H1 (cell line): ENCODE measurements at regions not wholly inside any gene's neighbourhood (a gene's known extent, or its start where the extent isn't known, plus 50 kb on each side); places are given as distances from the start of the nearest gene placed in this dataset.

Source experiments
- CTCF ChIA-PET: fragments of 300-600 bp; sonication (Branson Sonifier 250); formaldehyde crosslinking; loops from one replicate; lab custom pipeline; 2021; ENCODE audit not compliant: partially characterized antibody; lab: Charles Lee
- POLR2A ChIA-PET: fragments of 300-600 bp; sonication (Branson Sonifier 250); formaldehyde crosslinking; loops from one replicate; lab custom pipeline; 2021; ENCODE audit warnings: inconsistent platforms; ENCODE audit not compliant: partially characterized antibody; lab: Charles Lee
- DNase-seq, 2 experiments: peaks; one replicate each; pipeline versions ENCODE4 v3.0.0 to v3.0.0-alpha.2; 2010 to 2022; ENCODE audit warnings: low spot score in 2 of 2, low read depth in 1 of 2, mixed read lengths in 1 of 2
- FAIRE-seq: peaks from 2 replicates; lab custom pipeline; 2011; peaks lifted over from hg19 to GRCh38; lab: Jason Lieb, UNC
- H2AFZ ChIP-seq: 2 replicates; pipeline ENCODE4 v1.8.1; 2012; ENCODE audit warnings: low read length, inconsistent platforms
- H2AK5ac ChIP-seq: 2 replicates; pipeline ENCODE4 v1.6.1; 2013; ENCODE audit warnings: low read depth, low read length
- H2BK120ac ChIP-seq: replicated peaks from 2 replicates; pipeline ENCODE3; 2013; ENCODE audit warnings: low read depth, low read length, inconsistent platforms
- H2BK12ac ChIP-seq: 2 replicates; pipeline ENCODE4 v1.6.1; 2013; ENCODE audit warnings: low read depth, low read length
- H2BK15ac ChIP-seq: 2 replicates; pipeline ENCODE4 v1.6.1; 2013; ENCODE audit warnings: low read length
- H2BK20ac ChIP-seq: 2 replicates; pipeline ENCODE4 v1.6.1; 2013; ENCODE audit warnings: low read length
- H2BK5ac ChIP-seq: 2 replicates; pipeline ENCODE4 v1.6.1; 2013; ENCODE audit warnings: low read depth, low read length
- H3K14ac ChIP-seq: 2 replicates; pipeline ENCODE4 v1.6.1; 2013; ENCODE audit warnings: inconsistent platforms; ENCODE audit not compliant: insufficient read length
- H3K18ac ChIP-seq: 2 replicates; pipeline ENCODE4 v1.6.1; 2013; ENCODE audit warnings: low read length; ENCODE audit errors: extremely low read depth
- H3K23ac ChIP-seq: 2 replicates; pipeline ENCODE4 v1.6.1; 2013; ENCODE audit warnings: inconsistent platforms; ENCODE audit not compliant: insufficient read length
- H3K23me2 ChIP-seq: 2 replicates; pipeline ENCODE4 v1.6.1; 2013; ENCODE audit warnings: low read depth, low read length
- H3K27ac ChIP-seq: 2 replicates; pipeline ENCODE4 v1.6.1; 2011; ENCODE audit warnings: low read depth, low read length, inconsistent platforms
- H3K27me3 ChIP-seq, 4 experiments: replicated peaks in 1 of 4; 1 replicate in 1 of 4; 2 replicates in 3 of 4; pipeline versions ENCODE4 v1.6.1 to v1.8.1; 2011 to 2013; ENCODE audit warnings: low read length in 3 of 4, mild to moderate bottlenecking in 3 of 4, inconsistent platforms in 2 of 4, mixed read lengths in 2 of 4, moderate library complexity in 1 of 4; ENCODE audit not compliant: control insufficient read depth in 3 of 4, insufficient read depth in 3 of 4; ENCODE audit errors: extremely low read depth in 1 of 4
- H3K36me3 ChIP-seq, 4 experiments: 2 replicates each; pipeline versions ENCODE4 v1.6.1 to v1.8.1; 2011 to 2013; ENCODE audit warnings: mild to moderate bottlenecking in 4 of 4, low read length in 3 of 4, moderate library complexity in 2 of 4, control low read depth in 1 of 4, inconsistent platforms in 1 of 4; ENCODE audit not compliant: insufficient read depth in 4 of 4, control insufficient read depth in 2 of 4
- H3K4ac ChIP-seq: replicated peaks from 2 replicates; pipeline ENCODE3; 2013; ENCODE audit warnings: low read length, low read depth, mixed read lengths, inconsistent platforms; ENCODE audit not compliant: insufficient read length
- H3K4me1 ChIP-seq, 4 experiments: replicated peaks in 1 of 4; 1 replicate in 1 of 4; 2 replicates in 3 of 4; pipeline versions ENCODE4 v1.6.1 to v1.8.1; 2011 to 2013; ENCODE audit warnings: low read length in 3 of 4, inconsistent platforms in 2 of 4, mixed read lengths in 1 of 4; ENCODE audit not compliant: insufficient read depth in 4 of 4, control insufficient read depth in 3 of 4
- H3K4me2 ChIP-seq, 2 experiments: 2 replicates each; pipeline versions ENCODE4 v1.6.1 to v1.8.1; 2011 to 2013; ENCODE audit warnings: low read depth in 2 of 2, low read length in 2 of 2, control low read depth in 1 of 2, inconsistent platforms in 1 of 2, mild to moderate bottlenecking in 1 of 2; ENCODE audit not compliant: insufficient read depth in 1 of 2
- H3K4me3 ChIP-seq, 4 experiments: fragments of 200-600, 300-600 bp in 1 of 4; sonication (generic), shearing (Covaris generic), sonication (Bioruptor Twin) in 1 of 4; 2 replicates each; pipeline versions ENCODE4 v1.5.1 to v1.8.1; 2011 to 2016; ENCODE audit warnings: low read length in 4 of 4, low read depth in 3 of 4, control low read depth in 2 of 4, inconsistent platforms in 2 of 4, mild to moderate bottlenecking in 2 of 4, mixed read lengths in 1 of 4, moderate library complexity in 1 of 4; ENCODE audit not compliant: insufficient read depth in 2 of 4; ENCODE audit errors: extremely low read depth in 1 of 4
- H3K56ac ChIP-seq: replicated peaks from 2 replicates; pipeline ENCODE3; 2013; ENCODE audit warnings: low read depth, mild to moderate bottlenecking, mixed read lengths, low read length, inconsistent platforms; ENCODE audit not compliant: insufficient read length
- H3K79me1 ChIP-seq: 2 replicates; pipeline ENCODE4 v1.6.1; 2013; ENCODE audit warnings: low read depth, low read length, control low read depth
- H3K79me2 ChIP-seq, 2 experiments: 2 replicates each; pipeline versions ENCODE4 v1.6.1 to v1.8.1; 2012 to 2013; ENCODE audit warnings: low read length in 2 of 2, mild to moderate bottlenecking in 2 of 2, inconsistent platforms in 1 of 2; ENCODE audit not compliant: insufficient read depth in 2 of 2, control insufficient read depth in 1 of 2
- H3K9ac ChIP-seq, 4 experiments: replicated peaks in 1 of 4; 1 replicate in 1 of 4; 2 replicates in 3 of 4; pipeline versions ENCODE4 v1.6.1 to v1.8.1; 2011 to 2013; ENCODE audit warnings: low read depth in 3 of 4, low read length in 3 of 4, control low read depth in 2 of 4, mild to moderate bottlenecking in 2 of 4, moderate library complexity in 2 of 4, inconsistent platforms in 1 of 4; ENCODE audit errors: extremely low read depth in 1 of 4
- H3K9me3 ChIP-seq, 2 experiments: 2 replicates each; pipeline versions ENCODE4 v1.6.1 to v1.8.1; 2012 to 2013; ENCODE audit warnings: mild to moderate bottlenecking in 2 of 2, moderate library complexity in 2 of 2, control low read depth in 1 of 2, inconsistent platforms in 1 of 2, low read depth in 1 of 2, low read length in 1 of 2, mixed read lengths in 1 of 2; ENCODE audit not compliant: insufficient read depth in 2 of 2
- H4K20me1 ChIP-seq, 2 experiments: replicated peaks in 1 of 2; 2 replicates each; pipeline versions ENCODE3 to v1.8.1; 2011 to 2013; ENCODE audit warnings: inconsistent platforms in 2 of 2, low read length in 2 of 2, mild to moderate bottlenecking in 1 of 2; ENCODE audit not compliant: insufficient read depth in 2 of 2, control insufficient read depth in 1 of 2
- H4K5ac ChIP-seq: 2 replicates; pipeline ENCODE4 v1.6.1; 2013; ENCODE audit warnings: low read length, low read depth, mixed read lengths, inconsistent platforms; ENCODE audit not compliant: insufficient read length
- H4K8ac ChIP-seq: 2 replicates; pipeline ENCODE4 v1.8.0; 2013; ENCODE audit warnings: mild to moderate bottlenecking, moderate library complexity, low read length, inconsistent platforms; ENCODE audit not compliant: insufficient read depth; ENCODE audit errors: extremely low read depth
- H4K91ac ChIP-seq: replicated peaks from 2 replicates; pipeline ENCODE3; 2013; ENCODE audit warnings: low read length, mixed read lengths, inconsistent platforms; ENCODE audit not compliant: insufficient read length
- BACH1 ChIP-seq: IDR thresholded peaks from 2 replicates; pipeline ENCODE4 v1.6.1; 2012; ENCODE audit warnings: low read length, improper control_type of control experiment
- CHD1 ChIP-seq: IDR thresholded peaks from 2 replicates; pipeline ENCODE4 v1.6.1; 2012; ENCODE audit warnings: low read depth, low read length, improper control_type of control experiment
- CHD2 ChIP-seq: IDR thresholded peaks from 2 replicates; pipeline ENCODE4 v1.6.1; 2012; ENCODE audit warnings: low read length, improper control_type of control experiment
- EZH2 ChIP-seq: fragments of 200-600 bp; sonication (generic); IDR thresholded peaks from 2 replicates; pipeline ENCODE4 v1.7.1; 2012; ENCODE audit warnings: low read depth, mild to moderate bottlenecking, moderate library complexity, low read length, inconsistent platforms; ENCODE audit not compliant: severe bottlenecking
- HDAC6 ChIP-seq: IDR thresholded peaks from one replicate; pipeline ENCODE4 v1.7.1; 2012; ENCODE audit warnings: low read depth, mild to moderate bottlenecking, inconsistent platforms, low read length, moderate library complexity
- JUN ChIP-seq: IDR thresholded peaks from 2 replicates; pipeline ENCODE4 v1.6.1; 2011; ENCODE audit warnings: low read depth, mild to moderate bottlenecking, improper control_type of control experiment, low read length
- JUND ChIP-seq: IDR thresholded peaks from 2 replicates; pipeline ENCODE4 v1.6.1; 2011; ENCODE audit warnings: mild to moderate bottlenecking, improper control_type of control experiment, low read length
- KDM1A ChIP-seq: fragments of 200-600, 300-600 bp; sonication (generic); IDR thresholded peaks from 2 replicates; pipeline ENCODE4 v1.7.1; 2016; ENCODE audit warnings: mild to moderate bottlenecking, low read length, borderline replicate concordance
- KDM4A ChIP-seq: IDR thresholded peaks from one replicate; pipeline ENCODE4 v1.7.1; 2012; ENCODE audit warnings: low read depth, mild to moderate bottlenecking, moderate library complexity, low read length, inconsistent platforms; ENCODE audit not compliant: severe bottlenecking
- POU5F1 ChIP-seq: IDR thresholded peaks from 2 replicates; pipeline ENCODE4 v1.6.1; 2011; ENCODE audit warnings: low read depth, mild to moderate bottlenecking, low read length, moderate library complexity
- SAP30 ChIP-seq: fragments of 300-600 bp; sonication (generic); IDR thresholded peaks from 2 replicates; pipeline ENCODE4 v1.7.1; 2012; ENCODE audit warnings: low read length, moderate library complexity, mild to moderate bottlenecking, inconsistent platforms; ENCODE audit not compliant: insufficient read depth, insufficient replicate concordance
- SIX5 ChIP-seq: IDR thresholded peaks from 2 replicates; pipeline ENCODE4 v1.6.1; 2011; ENCODE audit warnings: mild to moderate bottlenecking, low read depth, low read length
- TEAD4 ChIP-seq: IDR thresholded peaks from 2 replicates; pipeline ENCODE4 v1.6.1; 2012; ENCODE audit warnings: low read depth, low read length, inconsistent platforms, mixed read lengths
- WGBS, 2 experiments: shearing (Covaris generic) in 1 of 2; methylation state at CpG; one replicate each; pipeline versions ENCODE4 v1.1.6 to v1.1.7; 2013 to 2015; ENCODE audit warnings: low lambda C conversion rate in 2 of 2, mixed read lengths in 2 of 2, inconsistent platforms in 1 of 2, low coverage in 1 of 2, missing lambda C conversion rate in 1 of 2; ENCODE audit not compliant: insufficient replicate concordance in 2 of 2, insufficient coverage in 1 of 2, insufficient read length in 1 of 2; ENCODE audit errors: extremely low coverage in 1 of 2, missing lambda C conversion rate in 1 of 2; 5-methylcytosine and 5-hydroxymethylcytosine counted together
- TF ChIP-seq, protein P1 (sequence below), 3 experiments: IDR thresholded peaks; 1 replicate in 2 of 3; 2 replicates in 1 of 3; pipeline versions ENCODE4 v1.5.1 to v1.6.1; 2011; ENCODE audit warnings: low read length in 3 of 3, mild to moderate bottlenecking in 3 of 3, inconsistent platforms in 2 of 3, low read depth in 1 of 3, moderate library complexity in 1 of 3; ENCODE audit not compliant: insufficient read depth in 1 of 3; ENCODE audit errors: control extremely low read depth in 1 of 3

DNA sequence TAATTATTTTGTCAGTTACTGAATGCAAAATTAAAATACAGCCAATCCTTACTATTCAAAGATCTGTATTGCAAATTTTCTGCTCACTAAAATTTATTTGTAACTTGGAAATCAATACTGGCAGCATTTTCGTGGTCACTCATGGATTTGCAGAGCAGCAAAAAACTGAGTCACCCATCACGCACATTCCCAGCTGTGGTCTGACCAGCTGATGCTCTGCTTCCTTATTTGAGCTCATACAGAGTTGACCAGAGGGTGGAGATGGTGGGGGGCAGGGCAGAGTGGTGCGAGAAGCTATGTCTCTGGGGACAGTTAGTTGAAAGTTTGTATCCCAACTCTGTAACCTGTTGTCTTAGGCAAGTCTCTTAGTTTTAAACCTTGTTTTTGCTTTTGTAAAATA is 214.8 kb downstream of the SPCS3 start:
- H3K4ac ChIP-seq = no peak overlapping the region
- no peaks in the 10 kb centered on the region for H3K36me3 ChIP-seq
- no peak overlapping the region for H3K4me3 ChIP-seq
- no peaks in the 10 kb centered on the region for H3K4me1 ChIP-seq
- H4K20me1 ChIP-seq = no peaks in the 10 kb centered on the region
- DNase-seq (no peak), FAIRE-seq (no peak)
- no peaks in the 10 kb centered on the region for H3K79me1 ChIP-seq
- 78% methylated on average over 3 of the region's 3 CpGs; no CpG with 5 or more reads in 1 of the 2 experiments for WGBS, 2 experiments
- no peak overlapping the region for H3K9ac ChIP-seq
- H2AFZ ChIP-seq = no peak overlapping the region
- H2BK5ac ChIP-seq = no peak overlapping the region
- H2BK12ac ChIP-seq = no peak overlapping the region
- H2BK15ac ChIP-seq = no peak overlapping the region
- no peaks in the 10 kb centered on the region for H3K9me3 ChIP-seq
- H3K23ac ChIP-seq = no peak overlapping the region
- H3K27me3 ChIP-seq = no peaks in the 10 kb centered on the region
- no peak overlapping the region for H3K14ac ChIP-seq
- H3K79me2 ChIP-seq = no peaks in the 10 kb centered on the region
- ChIA-PET CTCF (no interaction called here), POLR2A (no interaction called here)
- H4K8ac ChIP-seq = no peak overlapping the region
- H4K91ac ChIP-seq = no peak overlapping the region
- H2BK120ac ChIP-seq = no peak overlapping the region
- no peak overlapping the region for H4K5ac ChIP-seq
- no peak overlapping the region for H2BK20ac ChIP-seq
- no peak overlapping the region for H2AK5ac ChIP-seq
- no peak overlapping the region for H3K18ac ChIP-seq
- no peak overlapping the region for H3K4me2 ChIP-seq
- no peaks in the 10 kb centered on the region for H3K23me2 ChIP-seq
- no peak overlapping the region for H3K27ac ChIP-seq
- H3K56ac ChIP-seq = no peak overlapping the region
- TF ChIP-seq SAP30 (no peak), HDAC6 (no peak), CHD1 (no peak), TEAD4 (no peak), JUN (no peak), POU5F1 (no peak), BACH1 (no peak), JUND (no peak), CHD2 (no peak), SIX5 (no peak), KDM4A (no peak), KDM1A (no peak), EZH2 (no peak)
- TF ChIP-seq, protein P1, sequence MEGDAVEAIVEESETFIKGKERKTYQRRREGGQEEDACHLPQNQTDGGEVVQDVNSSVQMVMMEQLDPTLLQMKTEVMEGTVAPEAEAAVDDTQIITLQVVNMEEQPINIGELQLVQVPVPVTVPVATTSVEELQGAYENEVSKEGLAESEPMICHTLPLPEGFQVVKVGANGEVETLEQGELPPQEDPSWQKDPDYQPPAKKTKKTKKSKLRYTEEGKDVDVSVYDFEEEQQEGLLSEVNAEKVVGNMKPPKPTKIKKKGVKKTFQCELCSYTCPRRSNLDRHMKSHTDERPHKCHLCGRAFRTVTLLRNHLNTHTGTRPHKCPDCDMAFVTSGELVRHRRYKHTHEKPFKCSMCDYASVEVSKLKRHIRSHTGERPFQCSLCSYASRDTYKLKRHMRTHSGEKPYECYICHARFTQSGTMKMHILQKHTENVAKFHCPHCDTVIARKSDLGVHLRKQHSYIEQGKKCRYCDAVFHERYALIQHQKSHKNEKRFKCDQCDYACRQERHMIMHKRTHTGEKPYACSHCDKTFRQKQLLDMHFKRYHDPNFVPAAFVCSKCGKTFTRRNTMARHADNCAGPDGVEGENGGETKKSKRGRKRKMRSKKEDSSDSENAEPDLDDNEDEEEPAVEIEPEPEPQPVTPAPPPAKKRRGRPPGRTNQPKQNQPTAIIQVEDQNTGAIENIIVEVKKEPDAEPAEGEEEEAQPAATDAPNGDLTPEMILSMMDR (IDR thresholded peaks at IDR 0.05; ENCODE audit: control extremely low read depth in 1 of 3, insufficient read depth in 1 of 3, low read depth in 1 of 3, low read length in 3 of 3) = no peak
